NCI-H2107 treated with DMSO at 0.1 percent for 48 hours (cell line): ENCODE measurements at regions not wholly inside any gene's neighbourhood (a gene's known extent, or its start where the extent isn't known, plus 50 kb on each side); places are given as distances from the start of the nearest gene placed in this dataset.
"Not testable (repeated sequence)": the region's sequence is repeated elsewhere in the genome, so short reads cannot be mapped to it uniquely, and the experiment has no call there.

Experiments used
- DNase-seq: peaks from one replicate; lab custom pipeline; 2025; ENCODE audit not compliant: unreplicated experiment; lab: John Stamatoyannopoulos, UW

DNA sequence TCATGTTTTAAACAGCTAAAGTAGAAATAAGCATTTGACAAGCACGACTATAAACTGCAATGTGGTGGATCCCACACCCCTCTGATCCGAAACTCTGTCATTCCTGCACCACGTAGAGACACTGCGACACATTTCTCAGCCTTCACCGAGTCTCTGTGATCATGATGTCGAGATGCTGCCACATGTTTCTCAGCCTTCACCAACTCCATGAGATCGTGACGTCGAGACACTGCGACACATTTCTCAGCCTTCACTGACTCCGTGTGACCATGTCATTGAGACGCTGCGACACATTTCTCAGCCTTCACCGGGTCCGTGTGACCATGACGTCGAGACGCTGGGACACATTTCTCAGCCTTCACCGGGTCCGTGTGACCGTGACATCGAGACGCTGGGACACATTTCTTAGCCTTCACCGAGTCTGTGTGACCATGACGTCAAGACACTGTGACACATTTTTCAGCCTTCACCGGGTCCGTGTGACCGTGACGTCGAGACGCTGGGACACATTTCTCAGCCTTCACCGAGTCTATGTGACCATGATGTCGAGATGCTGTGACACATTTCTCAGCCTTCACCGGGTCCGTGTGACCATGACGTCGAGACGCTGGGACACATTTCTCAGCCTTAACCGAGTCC lies 143.0 kb downstream of the TTLL2 start:
- DNase-seq, result no peak

DNA sequence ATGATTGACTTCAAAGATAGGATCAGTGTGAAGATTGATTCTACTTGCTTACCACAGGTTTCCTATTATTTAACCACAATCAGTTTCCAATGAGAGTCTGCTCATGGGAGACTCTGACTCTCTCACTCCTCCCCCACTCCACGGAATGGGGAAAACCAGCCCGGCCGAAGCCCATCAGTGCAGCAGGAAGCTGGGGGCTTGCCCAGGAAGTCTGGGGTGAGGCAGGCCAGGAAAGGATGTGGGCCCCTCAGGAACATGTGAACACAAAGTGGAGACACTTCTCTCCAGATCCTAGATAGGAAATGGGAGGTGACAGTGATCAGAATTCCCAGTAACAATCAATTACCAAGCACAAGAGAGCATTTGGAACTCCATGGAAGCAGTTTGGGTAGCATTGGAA lies 144.2 kb downstream of the TTLL2 start:
- DNase-seq, result no peak

DNA sequence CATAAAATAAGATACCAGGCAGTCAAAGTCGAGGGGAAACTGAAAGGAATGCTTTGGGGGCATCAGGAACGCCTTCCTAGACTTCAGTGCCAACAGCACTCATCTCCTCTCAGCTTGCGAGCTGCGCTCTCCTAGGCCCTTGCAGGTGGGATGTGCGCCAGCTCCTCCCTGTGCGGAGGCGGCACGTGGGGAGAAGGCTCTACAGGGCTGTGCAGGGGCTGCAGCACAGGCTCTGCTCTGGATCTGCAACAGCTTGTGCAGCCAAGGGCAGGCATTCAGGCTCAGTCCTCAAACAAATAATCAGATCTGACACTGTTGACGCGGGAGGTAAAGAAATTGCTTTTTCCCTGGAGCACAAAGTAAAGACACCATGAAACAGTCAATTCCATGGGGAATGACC lies 144.8 kb downstream of the TTLL2 start:
- DNase-seq, result no peak

DNA sequence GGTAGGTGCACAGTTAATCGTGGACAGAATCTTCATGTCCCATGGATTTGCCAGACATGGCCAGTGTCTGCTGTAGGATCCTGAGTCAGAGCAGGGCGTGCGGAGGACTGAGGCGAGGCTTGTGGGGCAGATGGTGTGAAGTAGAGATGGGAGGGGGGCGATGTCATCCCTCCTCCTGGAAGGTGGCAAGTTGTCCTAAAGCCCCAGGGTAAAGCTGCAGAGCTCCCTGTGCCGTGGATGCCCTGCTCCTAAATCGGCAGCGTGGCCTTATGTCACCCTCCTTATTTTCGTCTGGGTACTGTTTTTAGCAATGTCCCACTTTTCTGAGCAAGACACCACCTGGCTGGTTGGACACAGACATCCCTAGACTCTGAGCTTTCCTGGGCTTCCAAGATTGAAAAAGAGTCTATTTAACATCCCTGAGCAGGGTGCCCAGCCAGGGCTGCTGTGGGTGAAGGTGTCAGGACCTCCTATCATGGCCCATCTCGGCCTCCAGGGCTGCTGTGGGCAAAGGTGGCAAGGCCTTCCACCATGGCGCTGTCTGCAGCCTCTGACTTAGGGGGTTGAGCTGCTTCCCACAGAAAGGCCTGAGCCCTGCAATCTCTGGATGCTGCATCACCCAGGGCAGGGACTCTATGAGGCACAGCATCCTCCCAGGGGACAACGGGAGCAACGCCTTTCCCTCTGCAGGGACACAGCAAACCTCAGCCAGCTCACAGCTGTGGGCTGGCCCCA lies 145.4 kb downstream of the TTLL2 start:
- DNase-seq, result no peak

DNA sequence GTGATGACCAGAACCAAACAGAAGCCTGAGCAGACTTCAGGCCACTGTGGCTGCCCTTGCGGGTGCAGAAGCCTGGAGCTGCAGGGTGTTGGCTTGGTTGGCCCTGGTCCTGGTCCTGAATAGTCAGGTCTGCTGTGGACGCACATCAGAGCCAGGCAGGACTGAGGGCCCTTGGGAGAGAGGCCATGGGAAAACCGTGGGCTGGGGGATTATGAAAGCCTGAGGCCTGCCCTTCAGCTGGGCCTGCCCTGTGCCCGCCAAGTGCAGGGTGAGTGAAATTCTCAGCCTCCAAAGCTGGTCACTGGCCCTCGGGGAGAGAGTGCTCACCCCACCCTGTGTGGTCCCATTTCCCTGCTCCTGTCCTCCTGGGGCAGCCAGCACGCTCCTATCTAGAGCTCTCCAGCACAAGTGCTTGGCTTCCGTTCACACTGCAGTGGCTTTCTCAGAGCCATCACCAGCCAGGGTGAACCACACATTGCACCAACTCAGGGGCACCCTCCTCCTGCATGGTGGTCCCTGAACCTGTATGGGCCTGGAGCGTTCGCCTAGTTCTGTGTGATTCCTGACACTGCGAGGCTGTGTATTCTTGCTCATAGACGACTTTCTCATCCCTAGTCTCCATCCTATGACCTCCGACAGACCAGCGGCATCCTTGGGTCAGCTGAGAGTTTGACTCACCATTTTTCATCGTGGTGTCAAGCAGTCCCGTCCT lies 146.1 kb downstream of the TTLL2 start:
- no peak for DNase-seq

DNA sequence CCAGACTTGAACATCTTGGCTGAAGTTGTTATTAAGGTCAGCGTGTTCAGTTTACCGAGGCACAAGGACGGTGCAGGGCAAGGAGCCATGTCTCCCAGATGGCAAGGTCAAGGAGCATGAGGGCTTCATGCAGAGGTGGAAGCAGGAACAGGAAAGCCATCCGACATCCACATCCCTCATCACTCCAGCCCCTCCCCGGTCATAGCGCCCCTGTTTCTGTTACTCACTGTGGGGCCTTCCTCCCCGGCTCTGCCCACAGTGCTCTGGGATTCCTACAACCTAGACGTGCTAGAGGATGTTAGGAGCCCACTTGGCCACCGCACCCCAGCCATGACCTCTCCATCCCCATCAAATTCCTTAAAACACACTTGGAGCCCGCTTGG lies 146.7 kb downstream of the TTLL2 start:
- DNase-seq, result no peak

DNA sequence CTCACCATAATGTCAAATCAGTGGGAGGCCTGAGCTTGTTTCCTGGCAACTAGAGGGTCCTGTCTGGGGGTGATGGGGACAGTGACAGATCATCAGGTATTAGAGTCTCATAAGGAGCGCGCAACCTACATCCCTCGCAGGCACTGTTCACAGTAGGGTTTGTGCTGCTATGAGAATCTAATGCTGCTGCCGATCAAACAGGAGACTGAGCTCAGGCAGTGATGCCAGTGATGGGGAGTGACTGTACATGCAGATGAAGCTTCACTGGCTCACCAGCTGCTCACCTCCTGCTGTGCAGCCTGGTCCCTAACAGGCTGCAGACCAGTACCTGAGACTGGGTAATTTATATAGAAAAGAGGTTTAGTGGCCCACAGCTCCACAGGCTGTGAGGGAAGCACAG lies 147.3 kb downstream of the TTLL2 start:
- DNase-seq, result no peak

DNA sequence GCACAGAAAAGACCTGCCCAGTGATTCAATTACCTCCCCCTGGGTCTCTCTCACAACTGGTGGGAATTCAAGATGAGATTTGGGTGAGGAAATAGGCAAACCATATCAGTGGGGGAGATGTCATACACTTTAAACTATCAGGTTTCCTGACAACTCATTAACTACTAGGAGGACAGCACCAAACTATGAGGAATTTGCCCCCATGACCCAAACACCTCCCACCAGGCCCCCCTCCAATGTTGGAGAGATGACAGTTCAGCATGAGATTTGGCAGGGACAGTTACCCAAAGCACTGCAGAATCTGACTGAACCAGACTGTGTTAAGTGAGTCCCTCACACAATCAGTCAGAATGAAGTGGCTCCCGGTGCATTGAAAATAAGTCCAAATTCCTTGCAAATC lies 148.0 kb downstream of the TTLL2 start:
- no peak for DNase-seq

DNA sequence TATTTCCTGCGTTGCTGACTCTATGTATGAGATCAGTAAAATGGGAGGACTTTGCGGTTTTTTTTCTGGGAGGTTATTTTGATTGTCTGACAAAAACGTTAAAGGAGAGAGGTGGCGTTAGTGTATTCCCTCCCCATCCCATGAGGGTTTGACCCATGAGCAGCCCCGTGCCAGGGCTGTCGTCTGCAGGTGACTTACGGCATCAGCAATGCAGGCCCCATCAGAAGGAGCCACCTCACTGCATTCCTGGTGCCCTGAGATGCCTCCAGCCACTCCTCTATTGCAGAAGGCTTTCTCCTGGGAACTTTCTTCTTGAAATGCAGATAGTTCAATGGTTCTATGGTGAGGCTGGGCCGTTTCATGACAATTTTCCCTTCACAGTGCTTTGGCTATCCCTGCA lies 149.3 kb downstream of the TTLL2 start:
- no peak for DNase-seq

DNA sequence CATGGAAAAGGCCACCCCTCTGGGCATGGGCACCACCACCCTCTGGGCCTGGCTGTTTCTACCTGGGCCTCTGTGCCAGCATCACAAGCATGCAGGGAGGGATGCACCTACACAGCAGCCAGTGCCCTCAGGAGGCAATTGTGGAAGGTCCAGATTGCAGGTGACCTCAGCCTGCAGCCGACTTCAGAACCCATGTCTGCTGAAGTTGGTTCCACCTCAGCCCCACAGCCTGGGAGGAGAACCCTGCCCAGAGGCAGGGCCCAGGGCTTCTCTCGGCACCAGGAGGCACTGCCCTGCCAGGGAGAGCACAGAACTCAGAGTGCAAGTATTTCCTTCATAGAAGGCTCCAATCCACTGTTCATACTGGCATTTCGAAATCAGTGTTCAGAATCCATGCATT lies 149.8 kb downstream of the TTLL2 start:
- DNase-seq, result no peak

DNA sequence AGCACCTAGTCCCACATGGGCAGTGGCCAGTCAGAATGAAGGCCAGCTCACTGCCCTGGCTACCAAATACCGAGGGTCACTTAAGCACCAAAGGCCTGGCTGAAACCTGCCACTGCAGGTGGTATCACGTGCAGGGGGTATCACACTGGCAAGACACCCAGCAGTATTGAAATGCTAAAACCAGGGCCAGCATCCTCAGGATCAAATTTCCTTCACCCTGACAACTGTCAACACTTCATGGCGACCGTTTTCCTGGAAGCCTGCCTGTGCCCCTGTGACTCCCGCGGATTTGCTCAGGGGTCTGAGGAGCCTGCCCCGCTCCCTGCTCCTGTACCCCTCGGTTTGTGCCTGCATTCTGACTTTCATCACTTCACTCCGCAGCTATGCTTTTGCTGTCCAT lies 151.1 kb downstream of the TTLL2 start:
- peak; percentile 22 for DNase-seq

DNA sequence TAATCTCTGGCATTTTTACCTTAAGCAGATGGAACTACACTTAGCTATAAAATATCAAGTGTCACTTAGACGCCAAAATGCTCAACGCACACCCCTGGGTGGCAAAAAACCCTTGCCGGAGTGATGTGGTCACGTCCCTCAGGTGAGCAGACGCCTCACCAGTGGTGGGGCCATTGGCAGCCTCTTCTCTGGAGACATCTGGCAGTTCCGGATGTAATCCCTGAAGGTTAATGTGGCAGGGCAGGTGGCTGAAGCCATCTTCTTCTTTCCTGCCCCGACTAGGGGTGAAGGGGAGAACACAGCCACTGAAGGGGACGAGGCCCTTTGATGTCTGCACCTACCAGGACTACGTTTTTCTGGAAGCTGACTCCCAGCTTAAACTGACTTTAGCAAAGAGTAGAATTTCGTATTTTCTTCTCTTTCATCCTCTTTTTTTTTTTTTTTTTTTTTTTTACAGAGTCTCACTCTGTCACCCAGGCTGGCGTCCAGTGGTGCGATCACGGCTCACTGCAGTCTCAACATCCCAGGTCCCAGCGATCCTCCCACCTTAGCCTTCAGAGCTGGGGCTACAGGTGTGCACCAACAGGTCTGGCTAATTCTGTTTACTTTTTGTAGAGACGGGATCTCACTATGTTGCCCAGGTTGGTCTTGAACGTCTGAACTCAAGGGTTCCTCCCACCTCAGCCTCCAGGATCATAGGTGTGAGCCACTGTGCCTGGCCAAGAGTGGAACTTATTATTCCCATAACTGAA lies 152.1 kb downstream of the TTLL2 start:
- no peak for DNase-seq

DNA sequence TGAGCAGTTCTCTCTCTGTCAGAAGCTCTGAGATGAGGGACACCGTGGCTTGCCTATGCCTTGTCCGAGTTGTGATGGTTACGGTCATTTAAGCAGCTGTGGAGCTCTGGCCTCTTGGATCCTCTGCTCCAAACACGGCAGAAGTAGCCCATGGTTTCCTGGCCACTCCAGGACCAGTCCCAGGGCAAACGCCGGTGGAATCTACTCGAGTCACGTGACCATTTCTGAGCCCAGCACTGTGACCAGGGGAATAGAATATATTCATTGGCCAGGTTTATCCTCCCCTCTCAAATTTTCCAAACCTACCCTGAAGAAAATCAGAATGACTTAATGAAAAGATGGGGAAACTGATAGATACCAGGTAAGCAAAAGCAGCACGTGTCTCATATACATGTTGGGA lies 152.8 kb downstream of the TTLL2 start:
- DNase-seq, result no peak

DNA sequence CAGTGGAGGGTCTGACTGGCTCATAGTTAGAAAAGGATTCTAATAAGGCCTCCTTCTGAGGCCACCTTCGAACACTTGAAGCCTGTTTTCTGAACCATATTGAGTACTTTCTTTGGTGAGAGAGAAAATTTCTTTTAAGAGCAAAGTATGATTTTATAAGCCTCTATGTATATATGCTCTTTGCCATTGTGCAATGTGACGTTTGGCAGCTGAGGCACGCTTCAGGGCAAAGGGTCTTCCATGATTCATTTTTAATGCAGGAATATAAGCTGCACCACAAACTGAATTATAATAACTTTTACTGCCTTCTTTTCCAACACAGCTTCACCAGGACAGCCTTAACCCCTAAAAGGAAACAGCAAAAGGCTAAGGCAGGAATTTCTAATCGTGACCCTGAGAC lies 154.4 kb downstream of the TTLL2 start:
- DNase-seq, result no peak

DNA sequence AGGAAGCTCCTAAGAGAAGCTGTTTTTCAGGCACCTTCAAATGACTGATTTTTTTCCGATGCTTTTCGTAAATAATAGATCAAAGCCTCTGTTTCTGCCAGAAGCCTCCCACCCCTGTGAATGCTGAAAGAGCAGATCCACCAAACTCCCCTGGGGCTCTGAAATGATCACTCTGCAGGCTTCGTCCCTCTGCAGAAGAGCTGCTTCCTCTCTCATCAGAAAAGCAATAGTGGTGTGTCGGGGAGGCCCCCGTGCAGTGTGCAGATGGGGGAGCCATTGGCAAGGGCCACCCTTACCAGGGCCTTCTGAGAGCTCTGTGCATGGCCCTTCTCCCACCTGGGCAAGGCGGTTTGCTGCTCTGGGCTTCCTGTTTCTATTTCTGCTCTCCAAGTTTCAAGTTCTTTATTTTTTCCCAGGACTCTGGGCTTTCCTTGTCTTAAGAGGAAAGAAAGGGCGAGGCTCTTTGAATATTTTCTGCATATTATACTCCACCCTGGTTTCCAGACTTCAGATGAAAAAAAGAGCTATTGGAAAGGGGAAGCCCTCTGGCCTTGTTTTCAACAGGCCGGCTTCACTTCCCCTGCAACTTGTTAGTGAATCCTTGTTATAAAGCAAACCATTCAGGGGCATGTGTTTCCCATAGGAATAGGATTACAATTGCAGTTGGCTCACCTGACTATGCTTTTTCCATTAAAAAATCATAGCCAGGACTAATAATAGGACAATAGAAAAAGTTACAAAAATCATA lies 155.2 kb downstream of the TTLL2 start:
- no peak for DNase-seq

DNA sequence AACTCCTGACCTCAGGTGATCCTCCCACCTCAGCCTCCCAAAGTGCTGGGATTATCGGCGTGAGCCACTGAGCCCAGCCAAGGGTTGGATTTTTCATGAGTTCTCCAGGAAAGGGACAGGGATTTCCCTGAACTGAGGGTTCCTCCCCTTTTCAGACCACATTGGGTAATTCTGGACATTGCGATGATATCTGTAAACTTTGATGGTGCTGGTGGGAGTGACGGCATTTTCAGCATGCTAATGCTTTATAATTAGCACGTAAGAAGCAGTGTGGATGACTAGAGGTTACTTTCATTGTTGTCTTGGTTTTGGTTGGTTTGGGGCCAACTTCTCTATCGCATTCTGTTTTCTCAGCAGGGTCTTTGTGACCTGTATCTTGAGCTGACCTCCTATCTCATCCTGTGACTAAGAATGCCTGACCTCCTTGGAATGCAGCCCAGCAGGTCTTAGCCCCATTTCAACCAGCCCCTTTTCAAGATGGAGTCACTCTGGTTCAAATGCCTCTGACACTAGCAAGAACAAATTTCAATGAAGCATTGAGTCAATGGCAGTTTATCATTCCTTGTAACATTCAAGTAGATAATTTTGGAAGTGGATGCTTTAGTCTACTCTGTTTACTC lies 156.5 kb downstream of the TTLL2 start:
- DNase-seq, result no peak

DNA sequence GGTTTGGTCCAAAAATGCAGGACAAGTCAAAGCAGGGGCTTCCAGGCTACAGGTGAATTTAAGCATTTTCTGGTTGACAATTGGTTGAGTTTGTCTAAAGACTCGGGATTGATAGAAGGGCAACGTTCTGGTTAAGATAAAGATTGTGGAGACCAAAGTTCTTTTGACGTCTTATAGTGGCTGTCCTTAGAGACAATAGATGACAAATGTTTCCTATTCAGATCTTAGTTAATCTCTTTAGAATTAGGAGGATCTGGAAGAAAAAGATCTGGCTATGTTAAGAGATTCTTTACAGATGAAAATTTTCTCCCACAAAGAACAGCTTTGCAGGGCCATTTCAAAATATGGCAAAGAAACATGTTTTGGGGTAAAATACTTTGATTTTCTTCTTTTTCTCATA lies 157.9 kb downstream of the TTLL2 start:
- DNase-seq, result not testable (repeated sequence)

DNA sequence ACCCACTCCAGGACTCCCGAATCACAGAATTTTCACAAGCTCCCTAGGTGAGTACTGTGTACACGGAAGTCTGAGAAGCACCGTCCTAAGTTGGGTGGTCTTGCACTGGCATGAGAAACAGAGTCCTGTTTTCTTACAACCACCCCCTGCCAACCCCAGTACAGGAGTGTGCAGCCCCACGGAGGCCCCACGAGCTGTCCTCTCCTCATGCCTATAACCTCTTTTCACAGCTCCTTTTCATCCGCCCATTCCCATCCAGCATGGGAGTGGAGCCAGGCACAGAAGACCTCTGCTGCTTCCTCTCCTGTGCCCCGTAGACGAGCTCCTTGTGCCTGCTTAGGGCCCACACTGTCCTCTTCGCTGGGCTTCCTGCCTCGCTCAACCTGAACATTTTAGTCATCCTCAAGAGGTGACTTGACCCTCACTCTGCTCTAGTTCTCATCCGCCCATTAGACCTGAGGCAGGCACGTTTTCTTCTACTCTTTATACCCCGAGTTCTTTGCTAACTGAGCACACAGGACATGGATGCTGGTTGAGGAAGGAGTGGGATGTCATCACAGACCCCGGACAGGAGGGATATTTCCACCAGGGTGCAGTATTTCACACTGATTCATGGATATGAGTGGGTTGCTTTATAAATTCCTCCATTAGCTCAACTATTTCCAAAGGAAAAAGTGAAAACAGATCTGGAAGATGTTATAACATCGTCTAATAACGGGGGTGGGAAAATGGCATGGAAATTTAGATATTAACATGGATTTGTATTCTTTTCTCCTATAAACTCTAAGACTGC lies 160.5 kb downstream of the TTLL2 start:
- DNase-seq, result no peak

DNA sequence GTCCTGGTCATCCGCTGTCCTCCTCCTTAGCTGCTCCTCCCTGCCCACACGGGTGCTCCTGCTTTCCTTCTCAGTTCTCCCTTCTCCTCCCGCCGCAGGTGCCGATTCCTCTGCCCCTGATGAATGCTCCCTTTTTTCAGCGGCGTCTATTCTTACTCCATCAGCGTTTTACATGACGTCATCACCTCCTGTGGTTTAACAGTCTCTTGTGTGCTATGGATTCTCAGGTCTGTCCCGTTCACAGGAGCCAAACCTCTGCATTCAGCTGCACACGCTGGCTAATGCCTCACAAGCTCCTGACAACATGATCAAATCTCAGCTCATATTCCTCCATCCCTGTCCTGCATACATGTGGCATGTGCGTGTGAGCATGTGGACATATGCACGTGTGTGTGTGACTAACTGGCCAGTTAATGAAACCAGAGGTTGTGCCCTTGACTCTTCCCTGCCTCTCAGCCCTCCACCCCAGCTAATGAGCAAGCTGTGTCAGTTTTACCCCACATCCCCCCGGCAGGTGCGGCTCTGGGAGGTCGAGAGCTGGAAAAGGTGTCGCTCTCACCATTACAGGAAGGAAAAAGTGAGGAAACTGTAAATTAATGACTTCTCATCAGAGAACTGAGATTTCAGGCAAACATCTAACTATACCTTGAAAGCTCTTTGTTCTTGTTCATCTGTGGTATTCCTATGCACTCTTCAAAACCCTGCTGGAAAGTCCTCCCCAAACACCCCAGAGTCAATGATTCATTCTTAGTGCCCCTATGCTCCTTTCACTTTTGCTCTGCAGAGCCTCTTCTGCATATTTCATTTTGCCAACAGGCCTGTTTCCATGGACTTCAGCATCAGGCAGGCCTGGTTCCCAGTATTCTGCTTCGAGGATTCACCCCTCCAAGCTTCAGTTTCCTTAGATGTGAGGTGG lies 163.1 kb downstream of the TTLL2 start:
- DNase-seq, result no peak
